OCI-LY1 (cell line): ENCODE measurements at regions not wholly inside any gene's neighbourhood (a gene's known extent, or its start where the extent isn't known, plus 50 kb on each side); places are given as distances from the start of the nearest gene placed in this dataset.

Experiments
- EZH2 ChIP-seq: fragments of 200-600 bp; sonication (generic), shearing (Covaris generic); IDR thresholded peaks from 2 replicates; pipeline ENCODE4 v1.8.0; 2017; ENCODE audit warnings: borderline replicate concordance, mixed run types, mild to moderate bottlenecking, antibody characterized with exemption, low read length, moderate library complexity, mixed read lengths
- TF ChIP-seq, protein P1 (sequence below): fragments of 200-600 bp; sonication (generic), shearing (Covaris generic); IDR thresholded peaks from 2 replicates; pipeline ENCODE4 v1.5.1; 2017; ENCODE audit warnings: mild to moderate bottlenecking, antibody characterized with exemption, low read length, moderate library complexity, mixed read lengths

DNA sequence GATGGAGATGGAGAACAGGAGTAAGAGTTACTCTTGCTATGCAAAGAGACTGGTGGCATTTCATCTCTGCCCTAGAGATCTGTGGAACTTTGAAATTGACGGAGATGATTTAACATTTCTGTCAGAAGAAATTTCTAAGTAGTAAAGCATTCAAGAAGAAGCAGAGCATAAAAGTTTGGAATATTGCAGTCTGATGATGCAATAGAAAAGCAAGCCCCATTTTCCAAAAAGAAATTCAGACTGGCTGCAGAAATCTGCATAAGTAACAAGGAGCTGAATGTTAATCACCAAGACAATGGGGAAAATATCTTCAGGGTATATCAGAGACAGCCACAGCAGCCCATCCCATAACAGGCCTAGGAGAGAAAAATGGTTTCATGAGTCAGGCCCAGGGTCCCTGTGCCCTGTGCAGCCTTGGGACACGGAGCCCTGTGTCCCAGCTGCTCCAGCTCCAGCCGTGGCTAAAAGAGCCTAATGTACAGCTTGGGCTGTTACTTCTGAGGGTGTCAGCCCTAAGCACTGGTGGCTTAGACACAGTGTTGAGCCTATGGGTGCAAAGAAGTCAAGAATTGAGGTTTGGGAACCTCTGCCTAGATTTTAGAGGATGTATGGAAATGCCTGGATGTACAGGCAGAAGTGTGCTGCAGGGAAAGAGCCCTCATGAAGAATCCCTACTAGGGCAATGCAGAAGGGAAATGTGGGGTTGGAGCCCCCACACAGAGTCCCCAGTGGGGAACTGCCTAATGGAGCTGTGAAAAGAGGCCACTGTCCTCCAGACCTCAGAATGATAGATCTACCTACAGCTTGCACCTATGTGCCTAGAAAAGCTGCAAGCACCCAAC lies 616.6 kb downstream of the SLC16A7 start:
- TF ChIP-seq, protein P1, sequence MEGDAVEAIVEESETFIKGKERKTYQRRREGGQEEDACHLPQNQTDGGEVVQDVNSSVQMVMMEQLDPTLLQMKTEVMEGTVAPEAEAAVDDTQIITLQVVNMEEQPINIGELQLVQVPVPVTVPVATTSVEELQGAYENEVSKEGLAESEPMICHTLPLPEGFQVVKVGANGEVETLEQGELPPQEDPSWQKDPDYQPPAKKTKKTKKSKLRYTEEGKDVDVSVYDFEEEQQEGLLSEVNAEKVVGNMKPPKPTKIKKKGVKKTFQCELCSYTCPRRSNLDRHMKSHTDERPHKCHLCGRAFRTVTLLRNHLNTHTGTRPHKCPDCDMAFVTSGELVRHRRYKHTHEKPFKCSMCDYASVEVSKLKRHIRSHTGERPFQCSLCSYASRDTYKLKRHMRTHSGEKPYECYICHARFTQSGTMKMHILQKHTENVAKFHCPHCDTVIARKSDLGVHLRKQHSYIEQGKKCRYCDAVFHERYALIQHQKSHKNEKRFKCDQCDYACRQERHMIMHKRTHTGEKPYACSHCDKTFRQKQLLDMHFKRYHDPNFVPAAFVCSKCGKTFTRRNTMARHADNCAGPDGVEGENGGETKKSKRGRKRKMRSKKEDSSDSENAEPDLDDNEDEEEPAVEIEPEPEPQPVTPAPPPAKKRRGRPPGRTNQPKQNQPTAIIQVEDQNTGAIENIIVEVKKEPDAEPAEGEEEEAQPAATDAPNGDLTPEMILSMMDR: no peak
- TF ChIP-seq EZH2: no peak
